Stomach (tissue), 8 donors: ENCODE measurements at regions not wholly inside any gene's neighbourhood (a gene's known extent, or its start where the extent isn't known, plus 50 kb on each side); places are given as distances from the start of the nearest gene placed in this dataset.
A peak's percentile ranks its signal among the peaks of the same experiment; 100 is the strongest.

ENCODE experiments used
- DNase-seq, 2 donors: peaks; one replicate each; pipeline versions ENCODE4 v3.0.0 to v3.0.0-alpha.2; 2013 to 2019
- H3K27ac ChIP-seq, 5 donors: fragments of 200-600 bp in 4 of 5; sonication (generic) in 4 of 5; one replicate each; pipeline ENCODE4 v1.5.1; 2013 to 2019; ENCODE audit warnings: mild to moderate bottlenecking in 1 of 5, moderate library complexity in 1 of 5
- H3K27me3 ChIP-seq, 3 donors: fragments of 200-600 bp; sonication (generic); one replicate each; pipeline ENCODE4 v1.5.1; 2017 to 2019; ENCODE audit warnings: mixed run types in 1 of 3
- H3K36me3 ChIP-seq, 4 donors: fragments of 200-600 bp; sonication (generic); 1 replicate in 3 of 4; 2 replicates in 1 of 4; pipeline ENCODE4 v1.5.1; 2016 to 2019
- H3K4me1 ChIP-seq, 4 donors: fragments of 200-600 bp; sonication (generic); one replicate each; pipeline ENCODE4 v1.5.1; 2016 to 2019
- H3K4me3 ChIP-seq, 4 donors: fragments of 200-600 bp; sonication (generic) in 3 of 4; one replicate each; pipeline ENCODE4 v1.5.1; 2016 to 2019; ENCODE audit warnings: mild to moderate bottlenecking in 1 of 4
- H3K9me3 ChIP-seq, 4 donors: fragments of 200-600 bp; sonication (generic); one replicate each; pipeline ENCODE4 v1.5.1; 2016 to 2019
- CTCF ChIP-seq, 7 experiments: fragments of 450-650 bp in 4 of 7; fragments of 200-600 bp in 3 of 7; sonication (generic) in 3 of 7; IDR thresholded peaks; one replicate each; pipeline ENCODE4 v1.5.1; 2016 to 2019; ENCODE audit warnings: antibody characterized with exemption in 7 of 7, control low read depth in 2 of 7, mild to moderate bottlenecking in 1 of 7
- EP300 ChIP-seq: sonication (generic); formaldehyde crosslinking; IDR thresholded peaks from one replicate; pipeline ENCODE4 v1.6.1; 2017; ENCODE audit warnings: antibody characterized with exemption
- POLR2A ChIP-seq, 4 donors: fragments of 450-650 bp; IDR thresholded peaks; one replicate each; pipeline ENCODE4 v1.6.1; 2016; ENCODE audit warnings: antibody characterized with exemption in 4 of 4, control low read depth in 2 of 4, mild to moderate bottlenecking in 1 of 4, moderate library complexity in 1 of 4
- POLR2AphosphoS5 ChIP-seq, 3 donors: sonication (generic); formaldehyde crosslinking; IDR thresholded peaks; one replicate each; pipeline ENCODE4 v1.6.1; 2016; ENCODE audit warnings: antibody characterized with exemption in 3 of 3
- WGBS, 5 donors: extraction: QIAGEN DNeasy Blood & Tissue Kit in 3 of 5; methylation state at CpG; one replicate each; pipeline versions ENCODE4 v1.1.5 to v1.1.7; 2013 to 2018; 5-methylcytosine and 5-hydroxymethylcytosine counted together
- intact Hi-C: fragments of 100-400 bp; cut with DNase I; formaldehyde crosslinking; loops from one replicate; pipeline ENCODE4 v1.15.1; 2023; ENCODE audit warnings: low total_unique reads
- donor health status: healthy with polysubstance abuse.
- donor health status: Bipolar disorder and iron deficiency.
- donor health status: healthy.

- no peak for DNase-seq
- H3K4me3 ChIP-seq = no peak overlapping the region
- 38 to 62% (median 49%) methylated on average over 3 of the region's 3 CpGs for WGBS, 5 donors
- no peak overlapping the region for H3K27ac ChIP-seq
- H3K4me1 ChIP-seq = peaks cover 0 to 23% (median 6%) of the 10 kb centered on the region in 4 donors
- no peaks in the 10 kb centered on the region for H3K27me3 ChIP-seq
- no peaks in the 10 kb centered on the region for H3K36me3 ChIP-seq
- intact Hi-C loops = no loop called here
- TF ChIP-seq CTCF (IDR thresholded peaks at IDR 0.05) (no peak), POLR2A (IDR thresholded peaks at IDR 0.05) (no peak), EP300 (no peak), POLR2AphosphoS5 (IDR thresholded peaks at IDR 0.05) (no peak)
- no peaks in the 10 kb centered on the region for H3K9me3 ChIP-seq
Observed at GRCh38 chr5:6873359-6873758, 160.1 kb downstream of the TENT4A start.

GRCh38 chr5:6875376-6875775 is 162.1 kb downstream of the TENT4A start:
- no peaks in the 10 kb centered on the region for H3K36me3 ChIP-seq
- WGBS, 5 donors = 36 to 58% (median 42%) methylated on average over 6 of the region's 6 CpGs
- H3K27ac ChIP-seq = peak overlapping the region in 2 of 5 donors; percentile 23 to 30
- no peak overlapping the region for H3K4me3 ChIP-seq
- TF ChIP-seq POLR2A (IDR thresholded peaks at IDR 0.05) = no peak
- TF ChIP-seq POLR2AphosphoS5 (IDR thresholded peaks at IDR 0.05) = peak in 2 of 3 donors; percentile 47 to 48
- no peak for TF ChIP-seq CTCF (IDR thresholded peaks at IDR 0.05)
- TF ChIP-seq EP300 = no peak
- no peaks in the 10 kb centered on the region for H3K27me3 ChIP-seq
- intact Hi-C loops = no loop called here
- H3K4me1 ChIP-seq = peaks cover 0 to 23% (median 4%) of the 10 kb centered on the region in 4 donors
- H3K9me3 ChIP-seq = no peaks in the 10 kb centered on the region
- peak; percentile 49 to 75 for DNase-seq

GRCh38 chr5:6877986-6878828 is 165.0 kb downstream of the TENT4A start:
- intact Hi-C loops = no loop called here
- H3K4me3 ChIP-seq = no peak overlapping the region
- no peak for TF ChIP-seq CTCF (IDR thresholded peaks at IDR 0.05)
- TF ChIP-seq POLR2AphosphoS5 (IDR thresholded peaks at IDR 0.05) = no peak
- no peak for TF ChIP-seq EP300
- no peak for TF ChIP-seq POLR2A (IDR thresholded peaks at IDR 0.05)
- no peaks in the 10 kb centered on the region for H3K36me3 ChIP-seq
- WGBS, 5 donors = 81 to 88% (median 87%) methylated on average over 13 of the region's 13 CpGs
- H3K4me1 ChIP-seq = peaks cover 0 to 23% (median 4%) of the 10 kb centered on the region in 4 donors
- H3K9me3 ChIP-seq = no peaks in the 10 kb centered on the region
- no peaks in the 10 kb centered on the region for H3K27me3 ChIP-seq
- H3K27ac ChIP-seq = no peak overlapping the region
- no peak for DNase-seq

- no peak for DNase-seq
- Histone ChIP-seq H3K36me3 (no peaks in the 10 kb centered on the region), H3K27me3 (no peaks in the 10 kb centered on the region), H3K4me3 (no peak overlapping the region), H3K27ac (no peak overlapping the region), H3K4me1 (no peaks in the 10 kb centered on the region), H3K9me3 (peaks cover 13 to 39% (median 27%) of the 10 kb centered on the region in 4 donors)
- TF ChIP-seq POLR2AphosphoS5 (IDR thresholded peaks at IDR 0.05) = no peak
- WGBS, 5 donors = 81 to 93% (median 86%) methylated on average over 2 of the region's 2 CpGs
- intact Hi-C loops = no loop called here
Observed at GRCh38 chr5:6885581-6885980, 172.3 kb downstream of the TENT4A start.

GRCh38 chr5:6886866-6887265 is 173.6 kb downstream of the TENT4A start:
- intact Hi-C loops = no loop called here
- H3K4me3 ChIP-seq = no peak overlapping the region
- TF ChIP-seq EP300 (no peak), POLR2A (IDR thresholded peaks at IDR 0.05) (no peak), POLR2AphosphoS5 (IDR thresholded peaks at IDR 0.05) (no peak), CTCF (IDR thresholded peaks at IDR 0.05) (no peak)
- H3K9me3 ChIP-seq = peaks cover 13 to 39% (median 27%) of the 10 kb centered on the region in 4 donors
- H3K4me1 ChIP-seq = no peaks in the 10 kb centered on the region
- no peaks in the 10 kb centered on the region for H3K27me3 ChIP-seq
- no peak overlapping the region for H3K27ac ChIP-seq
- WGBS, 5 donors = 54 to 82% (median 81%) methylated on average over 3 of the region's 3 CpGs
- DNase-seq = no peak
- H3K36me3 ChIP-seq = no peaks in the 10 kb centered on the region
